BLaER1 treated with 17β-estradiol and CSF1 and Interleukin-3, amounts not matched to agents 10 nM and 100 nM (cell line): ENCODE measurements at regions not wholly inside any gene's neighbourhood (a gene's known extent, or its start where the extent isn't known, plus 50 kb on each side); places are given as distances from the start of the nearest gene placed in this dataset.

ENCODE experiments used
- H3K27ac ChIP-seq, 11 experiments: shearing (Covaris generic); formaldehyde crosslinking; 2 replicates each; pipeline ENCODE4 v1.8.1; 2022
- H3K27me3 ChIP-seq, 11 experiments: shearing (Covaris generic); formaldehyde crosslinking; 2 replicates each; pipeline ENCODE4 v1.8.1; 2022
- H3K36me3 ChIP-seq, 11 experiments: shearing (Covaris generic); formaldehyde crosslinking; 2 replicates each; pipeline ENCODE4 v1.8.1; 2022
- H3K4me1 ChIP-seq, 10 experiments: shearing (Covaris generic); formaldehyde crosslinking; 2 replicates each; pipeline ENCODE4 v1.8.1; 2022
- H3K4me2 ChIP-seq, 11 experiments: shearing (Covaris generic); formaldehyde crosslinking; 2 replicates each; pipeline ENCODE4 v1.8.1; 2022
- H3K4me3 ChIP-seq, 10 experiments: shearing (Covaris generic); formaldehyde crosslinking; 2 replicates each; pipeline ENCODE4 v1.8.1; 2022
- H3K9ac ChIP-seq, 11 experiments: shearing (Covaris generic); formaldehyde crosslinking; 2 replicates each; pipeline ENCODE4 v1.8.1; 2022
- H3K9me3 ChIP-seq, 11 experiments: shearing (Covaris generic); formaldehyde crosslinking; replicated peaks in 1 of 11; 2 replicates each; pipeline ENCODE4 v1.8.1; 2022
- H4K20me1 ChIP-seq, 11 experiments: shearing (Covaris generic); formaldehyde crosslinking; 2 replicates each; pipeline ENCODE4 v1.8.1; 2022
- Cebpa-rat ChIP-seq, 11 experiments: shearing (Covaris generic); IDR thresholded peaks; 2 replicates each; pipeline ENCODE4 v1.8.1; 2022

- Histone ChIP-seq H3K4me3 (no peak overlapping the region), H3K4me2 (peak overlapping the region in 5 of 11 experiments; percentile 91 to 95 (median 93); a peak in 9 of 22 replicates), H3K27ac (no peak overlapping the region), H4K20me1 (peaks cover 0 to 3% (median 0%) of the 10 kb centered on the region in 11 experiments; a peak in 1 of 22 replicates), H3K36me3 (no peaks in the 10 kb centered on the region), H3K4me1 (peaks cover 5 to 28% (median 12%) of the 10 kb centered on the region in 10 experiments; a peak in 15 of 20 replicates), H3K9ac (no peak overlapping the region), H3K27me3 (peaks cover 16 to 41% (median 21%) of the 10 kb centered on the region in 11 experiments), H3K9me3 (no peaks in the 10 kb centered on the region)
- TF ChIP-seq Cebpa-rat (IDR thresholded peaks at IDR 0.05) = no peak
These were observed 158.0 kb downstream of the TM9SF2 start for GRCh38 chr13:99659226-99659625.

DNA sequence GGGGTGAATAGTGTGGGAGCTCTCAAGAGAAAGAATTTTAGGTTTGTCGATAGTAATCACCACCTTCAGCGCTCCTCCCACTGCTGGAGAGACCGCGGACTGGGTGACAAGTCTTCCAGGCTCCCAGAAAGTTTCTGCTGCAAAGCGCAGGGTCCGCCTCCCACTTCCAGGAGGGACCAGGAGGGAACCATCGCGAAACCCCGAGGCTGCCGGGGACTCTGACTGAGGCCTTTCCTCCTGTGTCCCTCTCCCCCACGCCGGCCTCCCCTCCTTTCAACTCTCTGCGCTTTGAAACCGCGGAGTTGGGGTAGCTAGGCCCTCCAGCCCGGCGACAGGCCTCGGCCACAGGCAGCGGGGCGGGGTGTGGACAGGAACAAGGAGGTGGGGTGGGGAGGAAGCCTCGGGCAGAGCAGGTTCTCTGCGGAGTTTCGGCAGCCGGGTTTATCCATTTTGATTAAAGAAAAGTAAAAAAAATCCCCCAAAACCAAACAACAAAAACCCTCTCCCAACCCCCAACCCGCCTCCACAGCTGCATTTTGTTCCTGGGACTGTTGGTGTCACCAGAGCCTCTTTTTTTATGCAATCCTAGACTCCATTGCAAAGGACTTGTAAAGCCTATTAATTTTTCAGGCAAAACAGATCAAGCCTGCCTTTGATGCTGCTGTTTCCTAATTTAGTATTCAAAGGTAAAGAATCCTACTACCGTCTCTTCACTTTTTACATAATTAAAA, 157.2 kb downstream of the TM9SF2 start:
- Histone ChIP-seq H3K4me2 (peak overlapping the region; percentile 87 to 96 (median 93)), H3K27ac (peak overlapping the region; percentile 27 to 69 (median 57); a peak in 20 of 22 replicates), H3K4me1 (peaks cover 5 to 28% (median 12%) of the 10 kb centered on the region in 10 experiments; a peak in 15 of 20 replicates), H3K9ac (peak overlapping the region; percentile 52 to 77 (median 74)), H3K36me3 (no peaks in the 10 kb centered on the region), H3K9me3 (no peaks in the 10 kb centered on the region), H3K27me3 (peaks cover 16 to 41% (median 21%) of the 10 kb centered on the region in 11 experiments), H3K4me3 (peak overlapping the region; percentile 48 to 71 (median 58)), H4K20me1 (peaks cover 0 to 3% (median 0%) of the 10 kb centered on the region in 11 experiments; a peak in 1 of 22 replicates)
- TF ChIP-seq Cebpa-rat (IDR thresholded peaks at IDR 0.05) = no peak

GRCh38 chr13:99657848-99658260, 156.6 kb downstream of the TM9SF2 start:
- Histone ChIP-seq H3K9me3 (no peaks in the 10 kb centered on the region), H3K4me1 (peaks cover 5 to 28% (median 12%) of the 10 kb centered on the region in 10 experiments; a peak in 15 of 20 replicates), H3K9ac (peak overlapping the region; percentile 52 to 77 (median 74)), H3K27ac (peak overlapping the region; percentile 27 to 69 (median 57); a peak in 18 of 22 replicates), H3K4me2 (peak overlapping the region; percentile 87 to 96 (median 93)), H3K36me3 (no peaks in the 10 kb centered on the region), H3K4me3 (peak overlapping the region; percentile 48 to 71 (median 58)), H3K27me3 (peaks cover 16 to 41% (median 21%) of the 10 kb centered on the region in 11 experiments), H4K20me1 (peaks cover 0 to 3% (median 0%) of the 10 kb centered on the region in 11 experiments; a peak in 1 of 22 replicates)
- TF ChIP-seq Cebpa-rat (IDR thresholded peaks at IDR 0.05) = no peak

DNA sequence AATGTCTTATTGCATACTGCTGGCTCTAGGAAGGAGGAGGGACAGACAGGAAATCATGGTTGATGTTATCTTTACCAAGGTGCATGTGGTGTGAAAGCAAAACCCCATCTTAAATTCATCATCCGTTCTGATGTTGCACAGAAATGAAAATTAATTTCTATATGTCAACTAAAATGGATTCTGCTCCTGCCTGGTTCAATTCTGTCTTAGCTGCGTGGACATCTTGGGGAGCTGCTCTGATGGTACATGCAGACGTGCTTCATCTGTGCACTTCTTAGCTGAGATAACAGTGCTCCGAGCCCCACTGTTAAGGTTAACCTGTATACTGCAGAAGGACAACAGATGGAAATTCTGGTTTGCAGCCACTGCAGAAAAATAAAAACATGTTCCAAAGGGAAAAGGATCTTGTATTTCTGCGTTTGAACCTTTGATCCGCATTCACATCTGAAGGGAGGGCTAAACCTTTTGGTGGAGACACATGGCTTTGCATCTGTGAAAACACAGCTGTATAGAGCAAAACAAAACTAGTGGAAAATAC, 155.6 kb downstream of the TM9SF2 start:
- H3K4me1 ChIP-seq = peaks cover 5 to 28% (median 12%) of the 10 kb centered on the region in 10 experiments; a peak in 15 of 20 replicates
- H3K27me3 ChIP-seq = peaks cover 16 to 41% (median 21%) of the 10 kb centered on the region in 11 experiments
- H3K36me3 ChIP-seq = no peaks in the 10 kb centered on the region
- TF ChIP-seq Cebpa-rat (IDR thresholded peaks at IDR 0.05) = no peak
- H3K4me2 ChIP-seq = peak overlapping the region in 3 of 11 experiments; percentile 24 to 46 (median 29); a peak in 4 of 22 replicates
- H4K20me1 ChIP-seq = peaks cover 0 to 3% (median 0%) of the 10 kb centered on the region in 11 experiments; a peak in 1 of 22 replicates
- H3K4me3 ChIP-seq = no peak overlapping the region
- H3K27ac ChIP-seq = no peak overlapping the region
- no peak overlapping the region for H3K9ac ChIP-seq
- H3K9me3 ChIP-seq = no peaks in the 10 kb centered on the region

DNA sequence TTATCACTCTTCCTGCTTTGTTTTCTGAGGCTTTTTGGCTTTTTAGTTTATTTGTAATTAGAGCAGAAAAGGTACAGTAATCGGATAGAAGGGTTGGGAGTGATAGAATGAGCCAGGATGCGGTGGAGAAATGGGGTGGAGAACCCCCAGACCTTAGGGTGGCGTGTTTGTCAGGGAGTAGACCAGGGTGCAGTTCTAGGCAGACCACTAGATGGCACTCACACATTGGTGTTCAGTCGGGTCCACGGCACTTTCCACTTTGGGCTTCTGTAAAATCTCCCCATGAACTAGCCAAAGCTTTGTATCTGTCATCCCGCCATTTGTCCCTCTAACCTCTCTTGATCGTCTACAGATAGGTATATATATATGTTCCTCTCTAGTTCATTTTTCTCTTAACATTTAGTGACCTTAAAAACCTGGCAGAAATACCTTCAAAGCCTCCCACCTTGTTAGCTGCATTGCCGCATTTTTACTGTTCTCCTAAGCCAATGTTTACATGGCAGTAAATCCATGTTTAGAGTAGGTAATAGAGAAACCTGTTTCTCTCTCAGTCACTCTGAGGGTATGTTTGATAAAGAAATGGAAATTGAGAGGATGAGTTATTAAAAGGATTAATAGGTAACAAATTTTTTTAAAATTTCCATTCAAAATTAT, 154.9 kb downstream of the TM9SF2 start:
- no peak for TF ChIP-seq Cebpa-rat (IDR thresholded peaks at IDR 0.05)
- Histone ChIP-seq H3K27ac (no peak overlapping the region), H3K4me3 (no peak overlapping the region), H3K36me3 (no peaks in the 10 kb centered on the region), H3K4me2 (peak overlapping the region in 3 of 11 experiments; percentile 24 to 46 (median 29); a peak in 5 of 22 replicates), H4K20me1 (peaks cover 0 to 3% (median 0%) of the 10 kb centered on the region in 11 experiments; a peak in 1 of 22 replicates), H3K9me3 (no peaks in the 10 kb centered on the region), H3K27me3 (peaks cover 16 to 41% (median 21%) of the 10 kb centered on the region in 11 experiments), H3K9ac (no peak overlapping the region), H3K4me1 (peaks cover 5 to 28% (median 12%) of the 10 kb centered on the region in 10 experiments; a peak in 15 of 20 replicates)

GRCh38 chr13:99655351-99656091, 154.2 kb downstream of the TM9SF2 start:
- no peak overlapping the region for H3K4me3 ChIP-seq
- no peaks in the 10 kb centered on the region for H3K36me3 ChIP-seq
- no peak overlapping the region for H3K9ac ChIP-seq
- H3K27me3 ChIP-seq = peaks cover 16 to 41% (median 21%) of the 10 kb centered on the region in 11 experiments
- no peak overlapping the region for H3K4me2 ChIP-seq
- no peak overlapping the region for H3K27ac ChIP-seq
- peaks cover 7 to 28% (median 12%) of the 10 kb centered on the region in 10 experiments; a peak in 16 of 20 replicates for H3K4me1 ChIP-seq
- H4K20me1 ChIP-seq = peaks cover 0 to 3% (median 0%) of the 10 kb centered on the region in 11 experiments; a peak in 1 of 22 replicates
- H3K9me3 ChIP-seq = no peaks in the 10 kb centered on the region
- TF ChIP-seq Cebpa-rat (IDR thresholded peaks at IDR 0.05) = no peak

GRCh38 chr13:99654076-99654475, 152.8 kb downstream of the TM9SF2 start:
- Histone ChIP-seq H3K27me3 (peaks cover 16 to 28% (median 21%) of the 10 kb centered on the region in 11 experiments), H3K27ac (no peak overlapping the region), H3K9me3 (no peaks in the 10 kb centered on the region)

GRCh38 chr13:99653526-99653925, 152.3 kb downstream of the TM9SF2 start:
- TF ChIP-seq Cebpa-rat (IDR thresholded peaks at IDR 0.05) = no peak
- Histone ChIP-seq H4K20me1 (peaks cover 0 to 3% (median 0%) of the 10 kb centered on the region in 11 experiments; a peak in 1 of 22 replicates), H3K4me2 (no peak overlapping the region), H3K27me3 (peaks cover 16 to 22% (median 19%) of the 10 kb centered on the region in 11 experiments), H3K4me1 (peaks cover 7 to 31% (median 18%) of the 10 kb centered on the region in 10 experiments; a peak in 17 of 20 replicates), H3K9me3 (no peaks in the 10 kb centered on the region), H3K9ac (no peak overlapping the region), H3K4me3 (no peak overlapping the region), H3K27ac (no peak overlapping the region), H3K36me3 (no peaks in the 10 kb centered on the region)

More at GRCh38 chr13:99654076-99654475, 152.8 kb downstream of the TM9SF2 start:
- Histone ChIP-seq H3K9ac (no peak overlapping the region), H3K36me3 (no peaks in the 10 kb centered on the region), H4K20me1 (peaks cover 0 to 3% (median 0%) of the 10 kb centered on the region in 11 experiments; a peak in 1 of 22 replicates), H3K4me2 (no peak overlapping the region), H3K4me1 (peaks cover 7 to 30% (median 16%) of the 10 kb centered on the region in 10 experiments; a peak in 17 of 20 replicates), H3K4me3 (no peak overlapping the region)
- no peak for TF ChIP-seq Cebpa-rat (IDR thresholded peaks at IDR 0.05)
